ENCODE measurements at regions not wholly inside any gene's neighbourhood (a gene's known extent, or its start where the extent isn't known, plus 50 kb on each side); places are given as distances from the start of the nearest gene placed in this dataset.

DNA sequence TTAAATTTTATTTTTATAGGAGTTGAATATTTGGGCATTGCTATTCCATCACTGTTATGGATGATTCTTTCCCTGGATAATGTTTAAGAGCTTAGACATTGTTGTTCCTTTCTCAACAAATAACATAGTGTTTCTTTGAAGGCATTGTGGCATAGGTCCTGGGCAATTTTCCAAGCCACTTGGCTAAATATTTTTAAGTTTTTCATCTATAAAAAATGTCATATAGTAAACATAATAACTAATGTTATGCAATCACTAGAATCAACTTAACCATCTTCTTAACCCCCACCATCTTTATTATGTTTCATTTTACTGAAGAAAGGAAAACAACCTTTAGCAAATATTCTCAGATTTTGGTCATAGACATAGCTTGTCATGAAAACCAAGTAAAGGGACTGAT, 600.6 kb upstream of the LMO3 start:
- POLR2A ChIA-PET = no interaction called here
- CTCF ChIA-PET = interaction anchor here (0.6 to 0.8 kb wide), 2 partner anchors 78 to 738 kb away, joined by 3 read pairs; no protein-coding TSS in a partner anchor
- Mint-ChIP-seq H3K36me3 (ENCODE audit: insufficient read depth, unreplicated experiment) (no peaks in the 10 kb centered on the region), H3K27me3 (ENCODE audit: insufficient read depth, unreplicated experiment) (no peaks in the 10 kb centered on the region), H3K9me3 (ENCODE audit: unreplicated experiment) (no peaks in the 10 kb centered on the region), H3K4me3 (ENCODE audit: unreplicated experiment) (no peak overlapping the region), H3K4me1 (ENCODE audit: insufficient read depth, unreplicated experiment) (no peaks in the 10 kb centered on the region), H3K27ac (ENCODE audit: low read depth, unreplicated experiment) (no peak overlapping the region)
- DNase-seq (ENCODE audit: unreplicated experiment) = no peak
- TF ChIP-seq CTCF (IDR thresholded peaks at IDR 0.05; ENCODE audit: unreplicated experiment) = no peak
- BruUV-seq (replicated peaks) = no TSS peak
- intact Hi-C loops (cut with micrococcal nuclease) = no loop called here

GRCh38 chr12:17204289-17205054, 598.5 kb upstream of the LMO3 start:
- intact Hi-C loops (cut with micrococcal nuclease) = no loop called here
- Mint-ChIP-seq H3K4me3 (ENCODE audit: unreplicated experiment) (no peak overlapping the region), H3K9me3 (ENCODE audit: unreplicated experiment) (no peaks in the 10 kb centered on the region), H3K36me3 (ENCODE audit: insufficient read depth, unreplicated experiment) (no peaks in the 10 kb centered on the region), H3K27me3 (ENCODE audit: insufficient read depth, unreplicated experiment) (peaks cover under 1% of the 10 kb centered on the region), H3K4me1 (ENCODE audit: insufficient read depth, unreplicated experiment) (no peaks in the 10 kb centered on the region), H3K27ac (ENCODE audit: low read depth, unreplicated experiment) (no peak overlapping the region)
- ChIA-PET CTCF (interaction anchor here (0.5 to 1.4 kb wide), 4 partner anchors 10 to 799 kb away, joined by 3 to 4 read pairs (median 3); no protein-coding TSS in a partner anchor), POLR2A (no interaction called here)
- no TSS peak for BruUV-seq (replicated peaks)
- DNase-seq (ENCODE audit: unreplicated experiment) = no peak
- TF ChIP-seq CTCF (IDR thresholded peaks at IDR 0.05; ENCODE audit: unreplicated experiment) = no peak

GRCh38 chr12:17203497-17203896, 597.5 kb upstream of the LMO3 start:
- ChIA-PET POLR2A (no interaction called here), CTCF (interaction anchor here (1.4 kb wide), 1 partner anchor 264 kb away, joined by 3 read pairs; no protein-coding TSS in a partner anchor)
- no TSS peak for BruUV-seq (replicated peaks)
- intact Hi-C loops (cut with micrococcal nuclease) = no loop called here
- no peaks in the 10 kb centered on the region for H3K9me3 Mint-ChIP-seq (ENCODE audit: unreplicated experiment)
- H3K27ac Mint-ChIP-seq (ENCODE audit: low read depth, unreplicated experiment) = no peak overlapping the region
- TF ChIP-seq CTCF (IDR thresholded peaks at IDR 0.05; ENCODE audit: unreplicated experiment) = no peak
- no peaks in the 10 kb centered on the region for H3K4me1 Mint-ChIP-seq (ENCODE audit: insufficient read depth, unreplicated experiment)
- no peaks in the 10 kb centered on the region for H3K36me3 Mint-ChIP-seq (ENCODE audit: insufficient read depth, unreplicated experiment)
- H3K27me3 Mint-ChIP-seq (ENCODE audit: insufficient read depth, unreplicated experiment) = peaks cover 10% of the 10 kb centered on the region
- no peak overlapping the region for H3K4me3 Mint-ChIP-seq (ENCODE audit: unreplicated experiment)
- DNase-seq (ENCODE audit: unreplicated experiment) = no peak

DNA sequence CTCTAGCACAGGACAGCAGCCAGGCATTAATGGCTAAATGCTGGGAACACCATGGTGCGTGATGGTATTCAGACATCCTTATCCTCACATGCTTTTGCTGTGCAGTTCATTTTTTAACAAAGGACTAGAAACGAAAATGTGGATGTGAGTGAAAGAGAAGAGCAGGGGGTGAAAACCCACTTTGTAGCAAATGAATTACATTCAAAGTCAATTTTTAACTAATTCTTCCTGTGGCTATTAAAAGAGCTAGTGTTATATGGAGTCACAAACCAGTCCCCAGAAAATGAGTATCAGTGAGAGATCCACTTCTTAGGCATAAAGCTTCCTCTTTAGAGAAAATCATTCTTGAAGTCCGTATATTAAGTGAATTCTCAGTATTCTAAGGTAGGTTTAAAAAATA, 592.0 kb upstream of the LMO3 start:
- intact Hi-C loops (cut with micrococcal nuclease) = no loop called here
- POLR2A ChIA-PET = no interaction called here
- no peaks in the 10 kb centered on the region for H3K9me3 Mint-ChIP-seq (ENCODE audit: unreplicated experiment)
- H3K4me3 Mint-ChIP-seq (ENCODE audit: unreplicated experiment) = no peak overlapping the region
- TF ChIP-seq CTCF (IDR thresholded peaks at IDR 0.05; ENCODE audit: unreplicated experiment) = no peak
- no peaks in the 10 kb centered on the region for H3K36me3 Mint-ChIP-seq (ENCODE audit: insufficient read depth, unreplicated experiment)
- H3K4me1 Mint-ChIP-seq (ENCODE audit: insufficient read depth, unreplicated experiment) = no peaks in the 10 kb centered on the region
- peaks cover 27% of the 10 kb centered on the region for H3K27me3 Mint-ChIP-seq (ENCODE audit: insufficient read depth, unreplicated experiment)
- no peak for DNase-seq (ENCODE audit: unreplicated experiment)
- BruUV-seq (replicated peaks) = no TSS peak
- H3K27ac Mint-ChIP-seq (ENCODE audit: low read depth, unreplicated experiment) = no peak overlapping the region
- CTCF ChIA-PET = interaction anchor here (0.5 kb wide), 1 partner anchor 169 kb away, joined by 3 read pairs; no protein-coding TSS in a partner anchor
